Prostate gland (tissue), 2 donors: ENCODE measurements at regions not wholly inside any gene's neighbourhood (a gene's known extent, or its start where the extent isn't known, plus 50 kb on each side); places are given as distances from the start of the nearest gene placed in this dataset.

Experiments
- CTCF ChIP-seq, 4 experiments: fragments of 200-600 bp in 2 of 4; fragments of 450-650 bp in 2 of 4; sonication (generic) in 2 of 4; IDR thresholded peaks; 1 replicate in 3 of 4; 2 replicates in 1 of 4; pipeline ENCODE4 v1.5.1; 2016 to 2019; ENCODE audit warnings: antibody characterized with exemption in 4 of 4, mild to moderate bottlenecking in 2 of 4, moderate library complexity in 2 of 4
- POLR2A ChIP-seq: fragments of 450-650 bp; IDR thresholded peaks from one replicate; pipeline ENCODE4 v1.6.1; 2016; ENCODE audit warnings: antibody characterized with exemption, mild to moderate bottlenecking
- POLR2AphosphoS5 ChIP-seq: sonication (generic); formaldehyde crosslinking; IDR thresholded peaks from one replicate; pipeline ENCODE4 v1.6.1; 2017; ENCODE audit warnings: antibody characterized with exemption

GRCh38 chr6:44514085-44514484, 126.6 kb downstream of the CDC5L start:
- TF ChIP-seq POLR2A, result no peak
- TF ChIP-seq POLR2AphosphoS5, result no peak
- no peak for TF ChIP-seq CTCF (IDR thresholded peaks at IDR 0.05)
